IPS-11a (cell line): ENCODE measurements at regions not wholly inside any gene's neighbourhood (a gene's known extent, or its start where the extent isn't known, plus 50 kb on each side); places are given as distances from the start of the nearest gene placed in this dataset.
"Not testable (repeated sequence)": the region's sequence is repeated elsewhere in the genome, so short reads cannot be mapped to it uniquely, and the experiment has no call there.

Source experiments
- H3K4me3 ChIP-seq: one replicate; pipeline ENCODE4 v1.5.1; 2013; ENCODE audit warnings: low read depth, low read length, control low read depth

- no peak overlapping the region for H3K4me3 ChIP-seq
These were observed 312.7 kb upstream of the GATB start for GRCh38 chr4:152073351-152074087.

GRCh38 chr4:152072906-152073305, 312.1 kb upstream of the GATB start:
- H3K4me3 ChIP-seq: no peak overlapping the region

- no peak overlapping the region for H3K4me3 ChIP-seq
These were observed 311.2 kb upstream of the GATB start for GRCh38 chr4:152072001-152072485.

- no peak overlapping the region for H3K4me3 ChIP-seq
These were observed 310.0 kb upstream of the GATB start for GRCh38 chr4:152070854-152071253.

- no peak overlapping the region for H3K4me3 ChIP-seq
These were observed 308.1 kb upstream of the GATB start for GRCh38 chr4:152068866-152069265.

GRCh38 chr4:152065545-152065944, 304.7 kb upstream of the GATB start:
- H3K4me3 ChIP-seq: no peak overlapping the region

GRCh38 chr4:152064753-152065152, 303.9 kb upstream of the GATB start:
- H3K4me3 ChIP-seq: no peak overlapping the region

GRCh38 chr4:152064282-152064681, 303.5 kb upstream of the GATB start:
- H3K4me3 ChIP-seq: no peak overlapping the region

GRCh38 chr4:152063621-152064240, 302.9 kb upstream of the GATB start:
- H3K4me3 ChIP-seq: no peak overlapping the region

- H3K4me3 ChIP-seq: no peak overlapping the region
These were observed 302.3 kb upstream of the GATB start for GRCh38 chr4:152062936-152063620.

- no peak overlapping the region for H3K4me3 ChIP-seq
These were observed 293.9 kb upstream of the GATB start for GRCh38 chr4:152054731-152055130.

GRCh38 chr4:152052451-152053057, 291.7 kb upstream of the GATB start:
- H3K4me3 ChIP-seq: no peak overlapping the region

- H3K4me3 ChIP-seq: not testable (repeated sequence)
These were observed 290.5 kb upstream of the GATB start for GRCh38 chr4:152051332-152051731.

GRCh38 chr4:152050106-152050505, 289.3 kb upstream of the GATB start:
- H3K4me3 ChIP-seq: no peak overlapping the region

GRCh38 chr4:152047451-152047850, 286.6 kb upstream of the GATB start:
- H3K4me3 ChIP-seq: no peak overlapping the region

- H3K4me3 ChIP-seq: peak overlapping the region; percentile 28
These were observed 285.2 kb upstream of the GATB start for GRCh38 chr4:152045807-152046571.

GRCh38 chr4:152045449-152045806, 284.6 kb upstream of the GATB start:
- no peak overlapping the region for H3K4me3 ChIP-seq

GRCh38 chr4:152044331-152045036, 283.7 kb upstream of the GATB start:
- no peak overlapping the region for H3K4me3 ChIP-seq

GRCh38 chr4:152041295-152041694, 280.5 kb upstream of the GATB start:
- H3K4me3 ChIP-seq: no peak overlapping the region

- no peak overlapping the region for H3K4me3 ChIP-seq
These were observed 278.9 kb upstream of the GATB start for GRCh38 chr4:152039691-152040090.
